ENCODE measurements at regions not wholly inside any gene's neighbourhood (a gene's known extent, or its start where the extent isn't known, plus 50 kb on each side); places are given as distances from the start of the nearest gene placed in this dataset.

GRCh38 chr7:22565315-22565811 lies 65.4 kb upstream of the STEAP1B start:
- DNase-seq (ENCODE audit: low read depth in 6 of 9, low spot score in 9 of 9): no peak
- no peak overlapping the region for H3K27ac ChIP-seq (ENCODE audit: low read depth in 1 of 2, low read length in 1 of 2)

GRCh38 chr7:22564511-22565045 lies 64.6 kb upstream of the STEAP1B start:
- Histone ChIP-seq H3K27ac (ENCODE audit: low read depth in 1 of 2, low read length in 1 of 2) (no peak overlapping the region), H3K4me1 (ENCODE audit: control insufficient read depth in 2 of 2, insufficient read depth in 2 of 2, low read length in 2 of 2) (peaks cover 0 to 8% of the 10 kb centered on the region in 2 donors), H3K27me3 (ENCODE audit: control insufficient read depth in 2 of 2, insufficient read depth in 1 of 2, low read length in 1 of 2) (peaks cover 2 to 11% of the 10 kb centered on the region in 2 donors), H3K36me3 (ENCODE audit: control insufficient read depth in 2 of 2, insufficient read depth in 2 of 2, low read length in 1 of 2) (no peaks in the 10 kb centered on the region), H3K9me3 (ENCODE audit: control insufficient read depth in 2 of 2, insufficient read depth in 1 of 2, low read length in 1 of 2) (no peaks in the 10 kb centered on the region), H3K4me3 (ENCODE audit: low read length in 2 of 2) (no peak overlapping the region)
- 46% methylated on average over 6 of the region's 6 CpGs for WGBS
- DNase-seq (ENCODE audit: low read depth in 6 of 9, low spot score in 9 of 9): no peak

More at GRCh38 chr7:22565315-22565811, 65.4 kb upstream of the STEAP1B start:
- WGBS: 14% methylated on average over 1 of the region's 1 CpG
- Histone ChIP-seq H3K36me3 (ENCODE audit: control insufficient read depth in 2 of 2, insufficient read depth in 2 of 2, low read length in 1 of 2) (no peaks in the 10 kb centered on the region), H3K4me3 (ENCODE audit: low read length in 2 of 2) (no peak overlapping the region), H3K9me3 (ENCODE audit: control insufficient read depth in 2 of 2, insufficient read depth in 1 of 2, low read length in 1 of 2) (no peaks in the 10 kb centered on the region), H3K27me3 (ENCODE audit: control insufficient read depth in 2 of 2, insufficient read depth in 1 of 2, low read length in 1 of 2) (peaks cover 2 to 11% of the 10 kb centered on the region in 2 donors), H3K4me1 (ENCODE audit: control insufficient read depth in 2 of 2, insufficient read depth in 2 of 2, low read length in 2 of 2) (peaks cover 0 to 8% of the 10 kb centered on the region in 2 donors)

- 47% methylated on average over 11 of the region's 11 CpGs for WGBS
- Histone ChIP-seq H3K27me3 (ENCODE audit: control insufficient read depth in 2 of 2, insufficient read depth in 1 of 2, low read length in 1 of 2) (peaks cover 2 to 11% of the 10 kb centered on the region in 2 donors), H3K4me3 (ENCODE audit: low read length in 2 of 2) (no peak overlapping the region), H3K36me3 (ENCODE audit: control insufficient read depth in 2 of 2, insufficient read depth in 2 of 2, low read length in 1 of 2) (no peaks in the 10 kb centered on the region), H3K4me1 (ENCODE audit: control insufficient read depth in 2 of 2, insufficient read depth in 2 of 2, low read length in 2 of 2) (peaks cover 0 to 8% of the 10 kb centered on the region in 2 donors), H3K27ac (ENCODE audit: low read depth in 1 of 2, low read length in 1 of 2) (peak overlapping the region in 1 of 2 donors; percentile 20), H3K9me3 (ENCODE audit: control insufficient read depth in 2 of 2, insufficient read depth in 1 of 2, low read length in 1 of 2) (no peaks in the 10 kb centered on the region)
- DNase-seq (ENCODE audit: low read depth in 6 of 9, low spot score in 9 of 9): no peak
Measured at GRCh38 chr7:22563621-22564241, 63.7 kb upstream of the STEAP1B start.

DNA sequence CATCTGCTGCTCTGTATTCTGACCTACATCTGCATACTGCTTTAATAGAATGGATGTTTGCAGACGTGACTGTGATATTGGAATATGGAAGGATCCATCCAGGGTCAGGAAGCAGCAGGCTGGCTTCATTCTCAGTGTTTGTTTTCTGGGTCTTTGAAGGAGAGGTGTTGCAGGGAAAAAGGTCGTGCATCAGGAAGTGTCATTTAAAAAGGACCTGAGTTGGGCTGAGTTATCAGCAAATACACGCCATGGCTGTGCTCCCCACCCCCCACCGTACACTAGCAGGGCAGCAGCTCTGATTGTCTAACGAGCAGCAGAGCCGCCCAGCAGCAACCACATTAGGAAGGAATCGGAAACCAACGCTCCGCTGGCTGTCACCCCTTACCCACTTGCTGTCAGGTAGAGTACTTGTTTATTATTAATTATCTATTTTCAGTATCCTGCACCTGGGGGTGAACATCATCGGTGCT lies 63.1 kb upstream of the STEAP1B start:
- Histone ChIP-seq H3K9me3 (ENCODE audit: control insufficient read depth in 2 of 2, insufficient read depth in 1 of 2, low read length in 1 of 2) (no peaks in the 10 kb centered on the region), H3K36me3 (ENCODE audit: control insufficient read depth in 2 of 2, insufficient read depth in 2 of 2, low read length in 1 of 2) (no peaks in the 10 kb centered on the region), H3K4me3 (ENCODE audit: low read length in 2 of 2) (no peak overlapping the region), H3K27me3 (ENCODE audit: control insufficient read depth in 2 of 2, insufficient read depth in 1 of 2, low read length in 1 of 2) (peaks cover 2 to 11% of the 10 kb centered on the region in 2 donors), H3K27ac (ENCODE audit: low read depth in 1 of 2, low read length in 1 of 2) (no peak overlapping the region), H3K4me1 (ENCODE audit: control insufficient read depth in 2 of 2, insufficient read depth in 2 of 2, low read length in 2 of 2) (peaks cover 0 to 8% of the 10 kb centered on the region in 2 donors)
- no peak for DNase-seq (ENCODE audit: low read depth in 6 of 9, low spot score in 9 of 9)
- WGBS: 3% methylated on average over 10 of the region's 10 CpGs

DNA sequence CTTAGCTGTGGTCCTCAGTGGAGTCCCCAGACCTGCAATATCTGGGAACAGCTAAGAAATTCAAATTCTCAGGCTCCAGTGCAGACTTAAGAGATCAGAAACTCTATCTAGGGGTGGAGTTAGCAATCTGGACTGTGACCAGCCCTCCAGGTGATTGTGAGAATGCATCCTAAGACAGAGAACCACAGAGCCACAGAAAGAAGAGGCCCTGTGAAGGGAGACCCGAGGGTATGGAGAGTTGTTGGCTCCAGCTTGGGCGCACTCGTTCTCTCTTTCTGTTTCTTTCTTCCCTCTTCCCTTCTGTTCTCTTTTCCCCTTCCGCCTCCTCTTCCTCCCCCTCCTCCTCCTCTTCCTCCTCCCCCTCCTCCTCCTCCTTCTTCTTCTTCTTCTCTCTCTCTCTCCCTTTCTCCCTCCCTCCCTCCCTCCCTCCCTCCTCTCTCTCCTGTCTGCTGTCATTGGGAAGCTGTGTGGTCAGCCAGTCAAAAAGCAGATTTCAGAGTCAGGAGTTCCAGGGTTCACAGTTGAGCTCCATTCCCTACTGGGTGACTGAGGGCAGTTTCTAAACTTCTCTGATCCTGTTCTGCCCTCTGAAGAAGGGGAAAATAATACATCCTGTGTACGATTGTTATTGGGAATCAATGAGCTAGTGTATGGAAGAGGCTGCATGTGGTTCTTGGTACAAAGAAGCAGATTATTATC lies 62.1 kb upstream of the STEAP1B start:
- Histone ChIP-seq H3K4me3 (ENCODE audit: low read length in 2 of 2) (no peak overlapping the region), H3K9me3 (ENCODE audit: control insufficient read depth in 2 of 2, insufficient read depth in 1 of 2, low read length in 1 of 2) (no peaks in the 10 kb centered on the region), H3K4me1 (ENCODE audit: control insufficient read depth in 2 of 2, insufficient read depth in 2 of 2, low read length in 2 of 2) (peaks cover 0 to 8% of the 10 kb centered on the region in 2 donors), H3K27ac (ENCODE audit: low read depth in 1 of 2, low read length in 1 of 2) (no peak overlapping the region), H3K36me3 (ENCODE audit: control insufficient read depth in 2 of 2, insufficient read depth in 2 of 2, low read length in 1 of 2) (no peaks in the 10 kb centered on the region), H3K27me3 (ENCODE audit: control insufficient read depth in 2 of 2, insufficient read depth in 1 of 2, low read length in 1 of 2) (peaks cover 2 to 11% of the 10 kb centered on the region in 2 donors)
- 78% methylated on average over 5 of the region's 5 CpGs for WGBS
- DNase-seq (ENCODE audit: low read depth in 6 of 9, low spot score in 9 of 9): no peak

GRCh38 chr7:22561321-22561811 lies 61.4 kb upstream of the STEAP1B start:
- peaks cover 0 to 8% of the 10 kb centered on the region in 2 donors for H3K4me1 ChIP-seq (ENCODE audit: control insufficient read depth in 2 of 2, insufficient read depth in 2 of 2, low read length in 2 of 2)
- 86% methylated on average over 13 of the region's 13 CpGs for WGBS
- no peak overlapping the region for H3K4me3 ChIP-seq (ENCODE audit: low read length in 2 of 2)
- DNase-seq (ENCODE audit: low read depth in 6 of 9, low spot score in 9 of 9): no peak
- no peak overlapping the region for H3K27ac ChIP-seq (ENCODE audit: low read depth in 1 of 2, low read length in 1 of 2)
- H3K9me3 ChIP-seq (ENCODE audit: control insufficient read depth in 2 of 2, insufficient read depth in 1 of 2, low read length in 1 of 2): no peaks in the 10 kb centered on the region
- no peaks in the 10 kb centered on the region for H3K36me3 ChIP-seq (ENCODE audit: control insufficient read depth in 2 of 2, insufficient read depth in 2 of 2, low read length in 1 of 2)
- peaks cover 2 to 11% of the 10 kb centered on the region in 2 donors for H3K27me3 ChIP-seq (ENCODE audit: control insufficient read depth in 2 of 2, insufficient read depth in 1 of 2, low read length in 1 of 2)

- peak; percentile 16 to 73 (median 43) for DNase-seq (ENCODE audit: low read depth in 6 of 9, low spot score in 9 of 9)
- peaks cover 0 to 8% of the 10 kb centered on the region in 2 donors for H3K4me1 ChIP-seq (ENCODE audit: control insufficient read depth in 2 of 2, insufficient read depth in 2 of 2, low read length in 2 of 2)
Measured at GRCh38 chr7:22559829-22560489, 60.0 kb upstream of the STEAP1B start.

DNA sequence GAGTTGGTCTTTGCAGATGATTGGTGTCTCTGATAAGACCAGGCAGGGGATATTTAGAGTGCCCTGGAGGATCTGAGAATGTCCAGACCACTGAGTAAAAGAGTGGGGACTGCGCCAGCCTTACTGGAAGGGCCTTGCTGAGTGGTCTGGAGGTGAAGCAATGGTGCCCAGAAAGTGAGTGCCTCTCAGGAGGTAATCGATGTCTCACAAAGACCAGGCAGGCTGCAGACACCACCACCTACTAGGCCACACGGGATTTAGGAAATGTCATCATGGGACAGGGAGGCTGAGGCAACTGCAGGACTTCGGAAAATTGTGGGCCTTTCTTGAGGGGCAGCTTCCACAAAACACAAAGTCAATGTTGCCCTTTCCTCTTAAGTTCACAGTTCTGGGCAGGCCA lies 57.2 kb upstream of the STEAP1B start:
- Histone ChIP-seq H3K4me3 (ENCODE audit: low read length in 2 of 2) (no peak overlapping the region), H3K4me1 (ENCODE audit: control insufficient read depth in 2 of 2, insufficient read depth in 2 of 2, low read length in 2 of 2) (no peaks in the 10 kb centered on the region), H3K9me3 (ENCODE audit: control insufficient read depth in 2 of 2, insufficient read depth in 1 of 2, low read length in 1 of 2) (no peaks in the 10 kb centered on the region), H3K36me3 (ENCODE audit: control insufficient read depth in 2 of 2, insufficient read depth in 2 of 2, low read length in 1 of 2) (no peaks in the 10 kb centered on the region), H3K27ac (ENCODE audit: low read depth in 1 of 2, low read length in 1 of 2) (no peak overlapping the region), H3K27me3 (ENCODE audit: control insufficient read depth in 2 of 2, insufficient read depth in 1 of 2, low read length in 1 of 2) (peaks cover 0 to 11% of the 10 kb centered on the region in 2 donors)
- DNase-seq (ENCODE audit: low read depth in 6 of 9, low spot score in 9 of 9): no peak
- 99% methylated on average over 4 of the region's 4 CpGs for WGBS

More at GRCh38 chr7:22559829-22560489, 60.0 kb upstream of the STEAP1B start:
- Histone ChIP-seq H3K9me3 (ENCODE audit: control insufficient read depth in 2 of 2, insufficient read depth in 1 of 2, low read length in 1 of 2) (no peaks in the 10 kb centered on the region), H3K36me3 (ENCODE audit: control insufficient read depth in 2 of 2, insufficient read depth in 2 of 2, low read length in 1 of 2) (no peaks in the 10 kb centered on the region), H3K27me3 (ENCODE audit: control insufficient read depth in 2 of 2, insufficient read depth in 1 of 2, low read length in 1 of 2) (peaks cover 2 to 14% of the 10 kb centered on the region in 2 donors), H3K4me3 (ENCODE audit: low read length in 2 of 2) (no peak overlapping the region), H3K27ac (ENCODE audit: low read depth in 1 of 2, low read length in 1 of 2) (no peak overlapping the region)
- WGBS: 47% methylated on average over 13 of the region's 13 CpGs
